WERI-Rb-1 (cell line): ENCODE measurements at regions not wholly inside any gene's neighbourhood (a gene's known extent, or its start where the extent isn't known, plus 50 kb on each side); places are given as distances from the start of the nearest gene placed in this dataset.
"Not testable (repeated sequence)": the region's sequence is repeated elsewhere in the genome, so short reads cannot be mapped to it uniquely, and the experiment has no call there.

Source experiments
- DNase-seq: peaks from one replicate; pipeline ENCODE4 v3.0.0-alpha.2; 2020
- H3K27ac ChIP-seq: fragments of 250-450 bp; sonication (Bioruptor Pico); 2 replicates; pipeline ENCODE4 v1.5.1; 2020; ENCODE audit warnings: mild to moderate bottlenecking, moderate library complexity
- H3K27me3 ChIP-seq: fragments of 250-450 bp; sonication (Bioruptor Pico); 2 replicates; pipeline ENCODE4 v1.5.1; 2021; ENCODE audit warnings: mild to moderate bottlenecking, low read depth, moderate library complexity; ENCODE audit not compliant: insufficient read depth, severe bottlenecking
- H3K36me3 ChIP-seq: fragments of 250-450 bp; sonication (Bioruptor Pico); 2 replicates; pipeline ENCODE4 v1.5.1; 2020; ENCODE audit warnings: mild to moderate bottlenecking, moderate library complexity
- H3K4me3 ChIP-seq: 2 replicates; pipeline ENCODE4 v1.5.1; 2011; ENCODE audit warnings: low read depth, mild to moderate bottlenecking, control low read depth, low read length
- H3K9me3 ChIP-seq: fragments of 250-450 bp; sonication (Bioruptor Pico); 2 replicates; pipeline ENCODE4 v1.5.1; 2021; ENCODE audit warnings: mild to moderate bottlenecking, moderate library complexity; ENCODE audit not compliant: severe bottlenecking
- CTCF ChIP-seq: IDR thresholded peaks from 2 replicates; pipeline ENCODE4 v1.5.1; 2011; ENCODE audit warnings: low read depth, mild to moderate bottlenecking, control low read depth, inconsistent platforms, low read length

GRCh38 chr15:67948215-67948614 lies 105.9 kb upstream of the PIAS1 start:
- Histone ChIP-seq H3K27me3 (no peaks in the 10 kb centered on the region), H3K9me3 (peaks cover 3% of the 10 kb centered on the region), H3K27ac (no peak overlapping the region), H3K36me3 (no peaks in the 10 kb centered on the region), H3K4me3 (no peak overlapping the region)
- no peak for DNase-seq
- no peak for TF ChIP-seq CTCF

GRCh38 chr15:67951187-67951586 lies 102.9 kb upstream of the PIAS1 start:
- H3K9me3 ChIP-seq, H3K36me3 ChIP-seq, H3K27me3 ChIP-seq, H3K4me3 ChIP-seq, H3K27ac ChIP-seq, DNase-seq: not testable (repeated sequence)

- no peak for TF ChIP-seq CTCF
These were observed 100.8 kb upstream of the PIAS1 start for GRCh38 chr15:67953299-67953698.

GRCh38 chr15:67955252-67955651 lies 98.9 kb upstream of the PIAS1 start:
- no peaks in the 10 kb centered on the region for H3K9me3 ChIP-seq
- H3K36me3 ChIP-seq: no peaks in the 10 kb centered on the region
- no peak for TF ChIP-seq CTCF
- H3K4me3 ChIP-seq: no peak overlapping the region
- DNase-seq: no peak
- H3K27me3 ChIP-seq: no peaks in the 10 kb centered on the region
- no peak overlapping the region for H3K27ac ChIP-seq

More at GRCh38 chr15:67953299-67953698, 100.8 kb upstream of the PIAS1 start:
- H3K27me3 ChIP-seq: no peaks in the 10 kb centered on the region
- peaks cover 1% of the 10 kb centered on the region for H3K9me3 ChIP-seq
- H3K36me3 ChIP-seq: no peaks in the 10 kb centered on the region
- DNase-seq: no peak
- H3K4me3 ChIP-seq: no peak overlapping the region
- no peak overlapping the region for H3K27ac ChIP-seq

- Histone ChIP-seq H3K9me3 (no peaks in the 10 kb centered on the region), H3K27me3 (no peaks in the 10 kb centered on the region), H3K36me3 (no peaks in the 10 kb centered on the region), H3K4me3 (no peak overlapping the region), H3K27ac (no peak overlapping the region)
- no peak for DNase-seq
- no peak for TF ChIP-seq CTCF
These were observed 96.5 kb upstream of the PIAS1 start for GRCh38 chr15:67957435-67958132.

- H3K4me3 ChIP-seq: peak overlapping the region; percentile 65
- no peak for TF ChIP-seq CTCF
- no peaks in the 10 kb centered on the region for H3K27me3 ChIP-seq
- H3K9me3 ChIP-seq: peaks cover 5% of the 10 kb centered on the region
- peak overlapping the region; percentile 82 for H3K27ac ChIP-seq
- no peaks in the 10 kb centered on the region for H3K36me3 ChIP-seq
- peak; percentile 97 for DNase-seq
These were observed 86.2 kb upstream of the PIAS1 start for GRCh38 chr15:67967871-67968431.
